Ishikawa (cell line): ENCODE measurements at regions not wholly inside any gene's neighbourhood (a gene's known extent, or its start where the extent isn't known, plus 50 kb on each side); places are given as distances from the start of the nearest gene placed in this dataset.

Experiments
- CEBPB ChIP-seq: IDR thresholded peaks from 2 replicates; pipeline ENCODE4 v1.6.1; 2012
- CREB1 ChIP-seq: IDR thresholded peaks from 2 replicates; pipeline ENCODE4 v1.6.1; 2012; ENCODE audit warnings: low read depth
- EGR1 ChIP-seq: IDR thresholded peaks from 2 replicates; pipeline ENCODE4 v1.6.1; 2012
- EP300 ChIP-seq: IDR thresholded peaks from 2 replicates; pipeline ENCODE4 v1.6.1; 2012; ENCODE audit warnings: borderline replicate concordance
- FOXM1 ChIP-seq: IDR thresholded peaks from 2 replicates; pipeline ENCODE4 v1.6.1; 2012; ENCODE audit warnings: low read depth, borderline replicate concordance
- NFIC ChIP-seq: IDR thresholded peaks from 2 replicates; pipeline ENCODE4 v1.6.1; 2012
- RAD21 ChIP-seq: IDR thresholded peaks from 2 replicates; pipeline ENCODE4 v1.6.1; 2012; ENCODE audit warnings: low read depth
- TAF1 ChIP-seq: IDR thresholded peaks from 2 replicates; pipeline ENCODE4 v1.6.1; 2012; ENCODE audit warnings: low read depth, mild to moderate bottlenecking
- TCF12 ChIP-seq: IDR thresholded peaks from 2 replicates; pipeline ENCODE4 v1.6.1; 2012; ENCODE audit warnings: low read depth
- TEAD4 ChIP-seq: IDR thresholded peaks from 2 replicates; pipeline ENCODE4 v1.6.1; 2012
- YY1 ChIP-seq: IDR thresholded peaks from 2 replicates; pipeline ENCODE4 v1.6.1; 2012; ENCODE audit warnings: low read depth
- ZBTB7A ChIP-seq: IDR thresholded peaks from 2 replicates; pipeline ENCODE4 v1.6.1; 2012; ENCODE audit warnings: low read depth
- TF ChIP-seq, protein P1 (sequence below): IDR thresholded peaks from 2 replicates; pipeline ENCODE4 v1.6.1; 2012; ENCODE audit warnings: low read depth, mild to moderate bottlenecking
- TF ChIP-seq, protein P2 (sequence below): IDR thresholded peaks from 2 replicates; pipeline ENCODE4 v1.6.1; 2012
- TF ChIP-seq, protein P3 (sequence below): IDR thresholded peaks from 2 replicates; pipeline ENCODE4 v1.6.1; 2012

DNA sequence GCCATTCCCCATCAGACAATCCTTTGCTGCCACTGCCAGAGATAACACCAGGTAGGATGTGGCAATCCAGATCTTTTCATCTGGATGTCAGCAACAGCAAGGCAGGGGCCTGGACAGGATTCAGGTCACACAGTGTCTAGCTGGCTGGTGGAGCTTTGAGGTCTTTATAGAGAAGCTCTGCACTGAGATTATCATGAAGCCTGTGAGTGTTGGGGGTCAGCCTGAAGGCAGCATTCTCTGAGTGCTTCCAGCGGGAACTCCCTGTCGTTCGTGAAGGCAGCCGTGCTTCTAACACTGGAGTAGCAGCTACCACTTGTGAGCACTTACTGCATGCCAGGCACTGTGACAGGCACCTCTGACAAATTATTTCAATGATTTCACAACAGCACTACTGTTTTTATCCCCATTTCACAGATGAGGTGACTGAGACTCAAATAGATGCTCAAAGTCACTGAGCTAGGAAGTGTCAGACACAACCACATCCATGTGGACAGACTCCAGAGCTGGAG lies 85.7 kb downstream of the SEMA4F start:
- no peak for TF ChIP-seq TEAD4
- no peak for TF ChIP-seq YY1
- TF ChIP-seq EP300 = no peak
- no peak for TF ChIP-seq TAF1
- no peak for TF ChIP-seq CREB1
- TF ChIP-seq, protein P1, sequence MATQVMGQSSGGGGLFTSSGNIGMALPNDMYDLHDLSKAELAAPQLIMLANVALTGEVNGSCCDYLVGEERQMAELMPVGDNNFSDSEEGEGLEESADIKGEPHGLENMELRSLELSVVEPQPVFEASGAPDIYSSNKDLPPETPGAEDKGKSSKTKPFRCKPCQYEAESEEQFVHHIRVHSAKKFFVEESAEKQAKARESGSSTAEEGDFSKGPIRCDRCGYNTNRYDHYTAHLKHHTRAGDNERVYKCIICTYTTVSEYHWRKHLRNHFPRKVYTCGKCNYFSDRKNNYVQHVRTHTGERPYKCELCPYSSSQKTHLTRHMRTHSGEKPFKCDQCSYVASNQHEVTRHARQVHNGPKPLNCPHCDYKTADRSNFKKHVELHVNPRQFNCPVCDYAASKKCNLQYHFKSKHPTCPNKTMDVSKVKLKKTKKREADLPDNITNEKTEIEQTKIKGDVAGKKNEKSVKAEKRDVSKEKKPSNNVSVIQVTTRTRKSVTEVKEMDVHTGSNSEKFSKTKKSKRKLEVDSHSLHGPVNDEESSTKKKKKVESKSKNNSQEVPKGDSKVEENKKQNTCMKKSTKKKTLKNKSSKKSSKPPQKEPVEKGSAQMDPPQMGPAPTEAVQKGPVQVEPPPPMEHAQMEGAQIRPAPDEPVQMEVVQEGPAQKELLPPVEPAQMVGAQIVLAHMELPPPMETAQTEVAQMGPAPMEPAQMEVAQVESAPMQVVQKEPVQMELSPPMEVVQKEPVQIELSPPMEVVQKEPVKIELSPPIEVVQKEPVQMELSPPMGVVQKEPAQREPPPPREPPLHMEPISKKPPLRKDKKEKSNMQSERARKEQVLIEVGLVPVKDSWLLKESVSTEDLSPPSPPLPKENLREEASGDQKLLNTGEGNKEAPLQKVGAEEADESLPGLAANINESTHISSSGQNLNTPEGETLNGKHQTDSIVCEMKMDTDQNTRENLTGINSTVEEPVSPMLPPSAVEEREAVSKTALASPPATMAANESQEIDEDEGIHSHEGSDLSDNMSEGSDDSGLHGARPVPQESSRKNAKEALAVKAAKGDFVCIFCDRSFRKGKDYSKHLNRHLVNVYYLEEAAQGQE = no peak
- TF ChIP-seq, protein P2, sequence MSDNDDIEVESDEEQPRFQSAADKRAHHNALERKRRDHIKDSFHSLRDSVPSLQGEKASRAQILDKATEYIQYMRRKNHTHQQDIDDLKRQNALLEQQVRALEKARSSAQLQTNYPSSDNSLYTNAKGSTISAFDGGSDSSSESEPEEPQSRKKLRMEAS = no peak
- TF ChIP-seq ZBTB7A = no peak
- TF ChIP-seq TCF12 = no peak
- no peak for TF ChIP-seq EGR1
- no peak for TF ChIP-seq FOXM1
- TF ChIP-seq, protein P3, sequence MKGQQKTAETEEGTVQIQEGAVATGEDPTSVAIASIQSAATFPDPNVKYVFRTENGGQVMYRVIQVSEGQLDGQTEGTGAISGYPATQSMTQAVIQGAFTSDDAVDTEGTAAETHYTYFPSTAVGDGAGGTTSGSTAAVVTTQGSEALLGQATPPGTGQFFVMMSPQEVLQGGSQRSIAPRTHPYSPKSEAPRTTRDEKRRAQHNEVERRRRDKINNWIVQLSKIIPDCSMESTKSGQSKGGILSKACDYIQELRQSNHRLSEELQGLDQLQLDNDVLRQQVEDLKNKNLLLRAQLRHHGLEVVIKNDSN = no peak
- TF ChIP-seq CEBPB = no peak
- TF ChIP-seq NFIC = no peak
- TF ChIP-seq RAD21 = no peak

DNA sequence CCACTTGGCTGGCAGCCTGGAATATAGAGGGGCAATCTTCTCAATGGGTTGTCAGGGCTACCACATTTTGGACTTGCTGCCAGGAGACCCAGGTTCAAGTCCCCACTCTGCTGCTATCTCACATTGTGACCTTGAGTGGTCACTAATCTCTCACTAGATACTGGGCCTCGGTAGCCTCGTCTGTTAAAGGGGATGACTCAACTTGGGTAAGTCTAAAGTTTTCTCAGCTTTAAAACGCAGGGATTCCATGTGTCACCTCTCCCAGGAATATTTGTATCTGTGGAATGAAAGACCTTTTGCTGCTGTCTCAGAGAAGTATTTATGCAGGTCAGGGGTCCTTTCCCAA lies 86.3 kb downstream of the SEMA4F start:
- TF ChIP-seq TCF12 (no peak), EP300 (no peak), CREB1 (no peak), EGR1 (no peak)
- TF ChIP-seq, protein P2 = no peak

DNA sequence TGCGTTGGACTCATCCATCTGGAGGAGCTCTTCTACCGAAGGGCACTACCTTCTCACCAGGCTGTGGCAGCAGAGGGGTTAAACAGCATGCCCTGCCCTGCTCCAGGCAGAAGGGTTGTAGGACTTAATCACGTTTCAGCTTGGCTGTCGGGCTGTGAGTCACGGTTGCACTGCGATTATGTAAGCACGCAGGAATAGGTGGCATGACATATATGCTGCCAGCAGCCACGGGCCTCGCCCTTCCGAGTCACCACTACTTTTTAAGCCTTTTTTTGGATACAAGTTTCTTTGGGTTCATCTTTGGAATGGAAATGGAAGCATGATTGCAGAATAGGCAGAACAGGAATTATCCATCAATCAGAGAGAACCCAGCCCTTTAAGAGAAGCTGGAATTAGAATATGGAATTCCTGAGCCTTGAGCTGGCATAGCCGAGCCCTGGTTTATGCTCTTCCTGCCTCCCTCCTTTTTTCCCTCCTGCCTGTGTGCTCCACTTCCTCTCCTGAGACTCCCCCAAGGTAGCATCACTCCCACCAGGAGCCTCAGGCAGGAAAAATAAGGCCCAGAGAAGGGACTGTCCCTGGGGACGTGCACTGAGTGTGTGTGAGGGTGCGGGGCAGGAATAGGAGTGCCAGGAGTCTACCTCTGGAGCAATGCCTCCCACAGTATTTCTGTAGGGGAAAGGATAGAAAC lies 86.8 kb downstream of the SEMA4F start:
- TF ChIP-seq, protein P3 = no peak
- peak; percentile 81 for TF ChIP-seq TCF12
- no peak for TF ChIP-seq YY1
- no peak for TF ChIP-seq EGR1
- TF ChIP-seq CREB1 = no peak
- TF ChIP-seq, protein P2 = peak; percentile 75
- no peak for TF ChIP-seq TAF1
- TF ChIP-seq, protein P1 = no peak
- peak; percentile 7; the same call in 1 of the 2 replicates for TF ChIP-seq RAD21
- TF ChIP-seq FOXM1 = no peak; the same call in 1 of the 2 replicates
- peak; percentile 48; the same call in 1 of the 2 replicates for TF ChIP-seq NFIC
- TF ChIP-seq ZBTB7A = no peak
- TF ChIP-seq TEAD4 = peak; percentile 84
- peak; percentile 57; the same call in 1 of the 2 replicates for TF ChIP-seq EP300
- peak; percentile 79 for TF ChIP-seq CEBPB

DNA sequence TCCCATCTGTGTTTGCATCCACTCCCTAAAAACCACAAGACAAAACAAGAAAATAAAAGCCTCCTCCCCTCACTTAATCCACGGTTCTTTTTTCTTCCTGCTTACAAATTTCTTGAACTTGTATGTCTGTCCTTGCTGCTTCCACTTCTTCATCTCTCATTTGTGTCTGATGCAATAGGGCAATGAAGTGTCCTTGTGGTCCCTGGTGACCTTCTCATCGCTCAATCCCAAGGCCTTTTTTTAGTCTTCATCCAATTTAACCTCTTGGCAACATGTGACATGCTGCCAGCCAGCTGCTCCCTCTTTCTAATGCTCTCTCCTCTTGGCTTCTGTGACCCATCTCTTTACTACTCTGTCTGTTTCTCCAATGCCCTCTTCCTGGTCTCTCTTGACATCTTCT lies 87.6 kb downstream of the SEMA4F start:
- no peak for TF ChIP-seq EP300

DNA sequence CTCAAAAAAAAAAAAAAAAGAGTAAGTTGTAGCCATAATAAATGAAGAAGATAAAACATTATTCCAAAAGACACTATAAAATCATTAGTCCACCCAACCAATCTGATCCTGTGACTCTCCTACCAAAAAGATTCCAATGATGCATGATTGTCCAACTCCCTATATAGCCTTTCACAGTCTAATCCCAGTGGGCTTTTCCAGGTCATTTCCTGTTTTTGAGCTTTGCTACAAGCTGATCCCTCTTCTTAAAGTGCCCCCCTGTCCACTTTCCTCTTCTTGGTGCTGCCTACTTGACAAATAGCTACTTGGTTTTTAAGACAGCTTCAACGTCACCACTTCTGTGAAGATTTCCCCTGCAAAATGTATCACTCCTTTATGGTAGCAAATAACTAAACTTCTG lies 88.4 kb downstream of the SEMA4F start:
- TF ChIP-seq FOXM1 = no peak
- TF ChIP-seq, protein P2 = no peak
- TF ChIP-seq TEAD4 = no peak
- TF ChIP-seq RAD21 = no peak
- no peak for TF ChIP-seq ZBTB7A
- TF ChIP-seq EP300 = no peak
- no peak for TF ChIP-seq EGR1
- no peak for TF ChIP-seq TAF1
- TF ChIP-seq YY1 = no peak
- TF ChIP-seq, protein P1 = no peak
- TF ChIP-seq, protein P3 = no peak
- TF ChIP-seq NFIC = no peak
- no peak for TF ChIP-seq TCF12
- no peak for TF ChIP-seq CREB1
- TF ChIP-seq CEBPB = no peak
